ENCODE measurements at regions not wholly inside any gene's neighbourhood (a gene's known extent, or its start where the extent isn't known, plus 50 kb on each side); places are given as distances from the start of the nearest gene placed in this dataset.

DNA sequence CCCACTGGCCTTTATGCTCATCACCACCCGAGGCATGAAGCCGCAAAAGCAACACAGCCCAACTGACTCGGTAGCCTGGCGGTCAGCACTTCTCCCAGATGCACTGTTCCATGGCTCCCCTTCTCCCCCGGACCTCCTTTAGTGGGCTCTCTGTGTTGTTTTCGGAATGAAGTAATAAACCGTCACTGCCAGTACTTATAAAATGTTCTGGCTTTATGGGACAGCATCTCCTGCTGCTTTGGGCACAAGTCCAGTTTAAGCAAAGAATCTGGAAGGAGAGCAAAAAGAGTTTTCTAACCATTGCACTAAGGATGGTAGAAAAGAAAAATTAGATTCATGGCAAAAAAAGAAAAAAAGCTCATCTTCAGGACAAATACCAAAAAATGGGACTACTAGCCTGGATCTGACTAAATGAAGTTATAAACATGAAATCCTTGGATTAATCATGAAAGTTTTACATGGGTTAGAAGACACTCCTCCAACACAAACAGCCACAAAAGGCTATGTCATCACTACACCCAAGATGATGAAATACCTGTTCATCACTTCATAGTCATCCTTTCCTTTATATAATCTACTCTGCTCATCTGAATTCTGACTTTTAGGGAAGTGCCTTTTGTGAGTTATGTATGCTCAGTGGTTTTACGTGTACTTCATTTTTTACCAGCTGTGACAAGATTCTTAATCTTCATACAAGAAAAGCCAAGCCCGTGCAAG is 89.5 kb upstream of the UBE2E2 start:
- Histone ChIP-seq H3K36me3 (ENCODE audit: control insufficient read depth, insufficient read depth, low read length) (no peaks in the 10 kb centered on the region), H3K4me3 (replicated peaks; ENCODE audit: low read depth, low read length) (no peak overlapping the region), H3K27me3 (replicated peaks; ENCODE audit: control insufficient read depth, insufficient read depth, low read length) (no peaks in the 10 kb centered on the region)
- DNase-seq (ENCODE audit: extremely low read depth, insufficient read length), result no peak
- no peak for TF ChIP-seq CTCF (IDR thresholded peaks at IDR 0.05; ENCODE audit: insufficient read depth, low read length, poor library complexity, severe bottlenecking)

- H3K36me3 ChIP-seq (ENCODE audit: control insufficient read depth, insufficient read depth, low read length), result no peaks in the 10 kb centered on the region
- no peaks in the 10 kb centered on the region for H3K27me3 ChIP-seq (replicated peaks; ENCODE audit: control insufficient read depth, insufficient read depth, low read length)
- H3K4me3 ChIP-seq (replicated peaks; ENCODE audit: low read depth, low read length), result no peak overlapping the region
- no peak for TF ChIP-seq CTCF (IDR thresholded peaks at IDR 0.05; ENCODE audit: insufficient read depth, low read length, poor library complexity, severe bottlenecking)
- no peak for DNase-seq (ENCODE audit: extremely low read depth, insufficient read length)
Observed at GRCh38 chr3:23114432-23114831, 88.7 kb upstream of the UBE2E2 start.

GRCh38 chr3:23115171-23115877 is 87.8 kb upstream of the UBE2E2 start:
- Histone ChIP-seq H3K4me3 (replicated peaks; ENCODE audit: low read depth, low read length) (no peak overlapping the region), H3K27me3 (replicated peaks; ENCODE audit: control insufficient read depth, insufficient read depth, low read length) (no peaks in the 10 kb centered on the region), H3K36me3 (ENCODE audit: control insufficient read depth, insufficient read depth, low read length) (no peaks in the 10 kb centered on the region)
- DNase-seq (ENCODE audit: extremely low read depth, insufficient read length), result no peak
- no peak for TF ChIP-seq CTCF (IDR thresholded peaks at IDR 0.05; ENCODE audit: insufficient read depth, low read length, poor library complexity, severe bottlenecking)

DNA sequence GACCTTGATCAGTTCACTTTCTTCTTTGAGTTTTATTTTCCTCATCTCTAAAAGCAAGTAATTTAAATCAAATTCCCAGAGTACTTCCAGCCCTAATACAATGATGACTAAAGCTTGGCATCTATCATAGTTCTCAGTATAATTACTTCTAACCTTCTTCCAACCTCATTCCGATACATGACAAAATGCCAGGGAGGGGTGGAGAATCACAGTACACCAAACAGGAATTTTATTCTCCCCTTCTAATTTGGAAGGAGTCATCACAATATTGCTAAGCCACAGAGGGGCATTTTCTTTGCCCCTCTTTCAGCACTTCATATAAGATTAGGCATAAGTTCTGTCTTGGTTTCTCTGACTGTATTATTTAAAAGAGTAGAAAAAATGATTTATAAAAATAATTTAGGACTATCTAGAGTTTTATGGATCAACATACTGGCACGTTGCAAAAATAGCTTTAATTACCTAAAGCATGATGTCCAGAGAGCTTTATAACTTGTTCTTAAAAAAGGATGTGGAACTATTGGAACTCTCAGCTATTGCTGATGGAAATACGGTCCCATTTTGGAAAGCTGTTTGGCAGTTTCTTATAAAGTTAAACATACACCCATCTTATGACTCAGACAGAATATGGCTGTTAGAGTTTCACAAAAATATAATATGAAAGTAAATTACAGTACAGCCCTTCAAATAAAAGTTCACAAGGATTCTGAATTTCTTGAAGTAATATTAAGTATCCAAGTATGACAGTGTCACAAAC is 86.9 kb upstream of the UBE2E2 start:
- TF ChIP-seq CTCF (IDR thresholded peaks at IDR 0.05; ENCODE audit: insufficient read depth, low read length, poor library complexity, severe bottlenecking), result no peak
- DNase-seq (ENCODE audit: extremely low read depth, insufficient read length), result no peak
- H3K36me3 ChIP-seq (ENCODE audit: control insufficient read depth, insufficient read depth, low read length), result no peaks in the 10 kb centered on the region
- H3K4me3 ChIP-seq (replicated peaks; ENCODE audit: low read depth, low read length), result no peak overlapping the region
- H3K27me3 ChIP-seq (replicated peaks; ENCODE audit: control insufficient read depth, insufficient read depth, low read length), result no peaks in the 10 kb centered on the region

GRCh38 chr3:23117856-23118255 is 85.3 kb upstream of the UBE2E2 start:
- Histone ChIP-seq H3K27me3 (replicated peaks; ENCODE audit: control insufficient read depth, insufficient read depth, low read length) (no peaks in the 10 kb centered on the region), H3K36me3 (ENCODE audit: control insufficient read depth, insufficient read depth, low read length) (no peaks in the 10 kb centered on the region), H3K4me3 (replicated peaks; ENCODE audit: low read depth, low read length) (no peak overlapping the region)
- TF ChIP-seq CTCF (IDR thresholded peaks at IDR 0.05; ENCODE audit: insufficient read depth, low read length, poor library complexity, severe bottlenecking), result no peak
- no peak for DNase-seq (ENCODE audit: extremely low read depth, insufficient read length)
